Activated B cell treated with CpG ODN at 0.5 μM for 24 hours (primary cell): ENCODE measurements at regions not wholly inside any gene's neighbourhood (a gene's known extent, or its start where the extent isn't known, plus 50 kb on each side); places are given as distances from the start of the nearest gene placed in this dataset.

Experiments
- ATAC-seq: fragments of 200-7000 bp; cut with Tn5 transposase; one replicate; pipeline ENCODE4 v1.10.0; 2021; ENCODE audit warnings: low read depth, mild to moderate bottlenecking, moderate library complexity
- CTCF ChIA-PET: fragments of 350-600 bp; sonication (Branson Sonifier 250); formaldehyde crosslinking; loops from one replicate; lab custom pipeline; 2021; ENCODE audit warnings: antibody characterized with exemption; lab: Charles Lee
- POLR2A ChIA-PET: fragments of 350-600 bp; sonication (Branson Sonifier 250); formaldehyde crosslinking; loops from one replicate; lab custom pipeline; 2021; ENCODE audit warnings: antibody characterized with exemption; lab: Charles Lee
- DNase-seq: peaks from one replicate; pipeline ENCODE4 v3.0.0; 2022
- H3K27ac Mint-ChIP-seq: one replicate; pipeline ENCODE4 v1.8.0; 2020; ENCODE audit warnings: mixed read lengths
- H3K27me3 Mint-ChIP-seq: one replicate; pipeline ENCODE4 v1.8.0; 2021; ENCODE audit warnings: mixed read lengths
- H3K36me3 Mint-ChIP-seq: one replicate; pipeline ENCODE4 v1.8.0; 2021; ENCODE audit warnings: low read depth, mixed read lengths
- H3K4me1 Mint-ChIP-seq: one replicate; pipeline ENCODE4 v1.8.0; 2021; ENCODE audit warnings: mixed read lengths
- H3K4me3 Mint-ChIP-seq: one replicate; pipeline ENCODE4 v1.8.0; 2020; ENCODE audit warnings: mild to moderate bottlenecking, mixed read lengths
- H3K9me3 Mint-ChIP-seq: one replicate; pipeline ENCODE4 v1.8.0; 2020; ENCODE audit warnings: mixed read lengths
- CTCF ChIP-seq: fragments of 200-600 bp; IDR thresholded peaks from one replicate; pipeline ENCODE4 v1.8.0; 2022; ENCODE audit warnings: antibody characterized with exemption, mild to moderate bottlenecking
- intact Hi-C: fragments of 100-400 bp; cut with micrococcal nuclease; formaldehyde crosslinking; loops from one replicate; pipeline ENCODE4 v1.15.1; 2024

GRCh38 chr21:31455506-31455905, 111.4 kb upstream of the TIAM1 start:
- CTCF ChIA-PET = no interaction called here
- no peak overlapping the region for H3K27ac Mint-ChIP-seq
- no peak for TF ChIP-seq CTCF
- no peaks in the 10 kb centered on the region for H3K36me3 Mint-ChIP-seq
- DNase-seq (no peak), ATAC-seq (no peak)
- intact Hi-C loops = no loop called here
- no peak overlapping the region for H3K4me3 Mint-ChIP-seq
- H3K4me1 Mint-ChIP-seq = peaks cover 4% of the 10 kb centered on the region
- peaks cover 4% of the 10 kb centered on the region for H3K9me3 Mint-ChIP-seq
- H3K27me3 Mint-ChIP-seq = no peaks in the 10 kb centered on the region
- POLR2A ChIA-PET = no interaction called here

DNA sequence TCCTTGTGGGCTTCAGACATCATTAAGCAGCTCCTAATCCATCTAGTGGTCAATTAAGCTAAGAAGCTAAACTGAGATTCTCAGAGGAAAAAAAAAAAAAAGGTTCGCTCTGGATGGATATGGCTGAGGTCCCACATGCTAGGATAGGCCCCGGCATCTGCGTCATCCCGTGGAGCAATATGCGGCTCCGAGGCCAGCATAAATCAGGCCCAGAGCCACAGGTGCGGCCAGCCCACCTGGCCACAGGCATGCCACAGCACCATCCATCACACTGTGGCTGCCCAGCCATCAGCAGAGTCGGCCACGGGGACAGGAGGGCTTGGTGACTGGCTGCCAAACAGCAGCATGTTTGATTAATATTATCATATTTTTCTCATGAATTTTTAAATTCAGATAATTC, 106.9 kb upstream of the TIAM1 start:
- POLR2A ChIA-PET = no interaction called here
- peaks cover 4% of the 10 kb centered on the region for H3K9me3 Mint-ChIP-seq
- no peak for TF ChIP-seq CTCF
- H3K27me3 Mint-ChIP-seq = no peaks in the 10 kb centered on the region
- no peak for DNase-seq
- no peak overlapping the region for H3K27ac Mint-ChIP-seq
- no peak for ATAC-seq
- H3K4me3 Mint-ChIP-seq = no peak overlapping the region
- intact Hi-C loops = no loop called here
- CTCF ChIA-PET = no interaction called here
- no peaks in the 10 kb centered on the region for H3K36me3 Mint-ChIP-seq
- H3K4me1 Mint-ChIP-seq = peaks cover 6% of the 10 kb centered on the region

DNA sequence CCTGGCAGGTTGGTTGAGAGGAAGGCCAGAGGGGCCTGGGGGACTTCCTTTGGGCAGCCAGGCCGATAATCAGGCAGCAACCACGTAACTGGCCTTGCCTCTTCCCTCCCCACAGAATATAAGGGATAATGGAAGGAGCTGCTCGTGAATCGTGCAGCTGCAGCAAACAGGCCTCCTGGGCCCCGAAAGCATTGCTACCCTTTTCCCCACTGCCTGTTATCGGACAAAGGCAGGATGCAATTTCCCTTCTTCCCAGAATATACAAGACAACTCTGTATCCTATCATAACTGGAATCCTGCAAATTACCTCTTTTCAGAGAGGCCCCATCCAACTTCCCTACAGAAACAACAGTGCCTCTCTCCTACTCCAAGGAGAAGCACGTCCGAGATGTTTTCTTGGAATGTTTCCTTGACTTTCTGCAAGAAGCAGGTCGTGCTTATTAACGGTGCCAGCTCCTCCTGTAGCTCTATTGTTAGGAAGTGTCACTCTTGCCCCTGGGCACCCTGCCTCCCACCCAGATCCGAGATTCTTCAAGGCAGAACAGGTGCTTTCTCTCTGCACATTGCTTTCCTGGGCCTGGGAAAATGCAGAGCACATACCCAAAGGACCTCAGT, 106.0 kb upstream of the TIAM1 start:
- TF ChIP-seq CTCF = no peak
- ChIA-PET CTCF (no interaction called here), POLR2A (no interaction called here)
- H3K9me3 Mint-ChIP-seq = peaks cover 4% of the 10 kb centered on the region
- intact Hi-C loops = no loop called here
- DNase-seq (no peak), ATAC-seq (no peak)
- H3K27ac Mint-ChIP-seq = no peak overlapping the region
- H3K27me3 Mint-ChIP-seq = no peaks in the 10 kb centered on the region
- H3K4me3 Mint-ChIP-seq = no peak overlapping the region
- H3K4me1 Mint-ChIP-seq = peaks cover 6% of the 10 kb centered on the region
- H3K36me3 Mint-ChIP-seq = no peaks in the 10 kb centered on the region

DNA sequence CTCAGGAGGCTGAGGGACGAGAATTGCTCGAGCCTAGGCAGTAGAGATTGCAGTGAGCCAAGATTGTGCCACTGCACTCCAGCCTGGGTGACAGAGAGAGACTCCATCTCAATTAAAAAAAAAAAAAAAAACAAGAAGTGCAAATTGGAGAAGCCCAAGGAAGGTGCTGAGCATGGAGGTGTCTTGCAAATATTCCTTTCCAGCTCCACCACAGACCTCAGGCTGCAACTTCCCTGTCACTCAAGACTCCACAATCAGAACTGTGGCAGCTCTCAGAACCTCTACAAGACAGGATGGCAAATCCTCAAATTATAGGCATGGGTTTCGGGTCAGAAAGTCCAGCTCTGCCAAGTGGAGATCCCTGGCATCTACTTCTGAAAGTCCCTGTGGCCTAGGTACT, 104.4 kb upstream of the TIAM1 start:
- ATAC-seq (no peak), DNase-seq (no peak)
- Mint-ChIP-seq H3K27ac (no peak overlapping the region), H3K4me1 (peaks cover 6% of the 10 kb centered on the region), H3K36me3 (no peaks in the 10 kb centered on the region), H3K9me3 (peaks cover 4% of the 10 kb centered on the region), H3K4me3 (no peak overlapping the region), H3K27me3 (no peaks in the 10 kb centered on the region)
- CTCF ChIA-PET = no interaction called here
- intact Hi-C loops = no loop called here
- no peak for TF ChIP-seq CTCF
- POLR2A ChIA-PET = no interaction called here

GRCh38 chr21:31447505-31447904, 103.4 kb upstream of the TIAM1 start:
- CTCF ChIA-PET = no interaction called here
- H3K4me1 Mint-ChIP-seq = peaks cover 8% of the 10 kb centered on the region

More at GRCh38 chr21:31447505-31447904, 103.4 kb upstream of the TIAM1 start:
- POLR2A ChIA-PET = no interaction called here
- peaks cover 2% of the 10 kb centered on the region for H3K27me3 Mint-ChIP-seq
- no peaks in the 10 kb centered on the region for H3K9me3 Mint-ChIP-seq
- ATAC-seq (no peak), DNase-seq (no peak)
- no peak overlapping the region for H3K4me3 Mint-ChIP-seq
- no peak for TF ChIP-seq CTCF
- no peak overlapping the region for H3K27ac Mint-ChIP-seq
- H3K36me3 Mint-ChIP-seq = no peaks in the 10 kb centered on the region
- intact Hi-C loops = no loop called here
